ENCODE measurements at regions not wholly inside any gene's neighbourhood (a gene's known extent, or its start where the extent isn't known, plus 50 kb on each side); places are given as distances from the start of the nearest gene placed in this dataset.

DNA sequence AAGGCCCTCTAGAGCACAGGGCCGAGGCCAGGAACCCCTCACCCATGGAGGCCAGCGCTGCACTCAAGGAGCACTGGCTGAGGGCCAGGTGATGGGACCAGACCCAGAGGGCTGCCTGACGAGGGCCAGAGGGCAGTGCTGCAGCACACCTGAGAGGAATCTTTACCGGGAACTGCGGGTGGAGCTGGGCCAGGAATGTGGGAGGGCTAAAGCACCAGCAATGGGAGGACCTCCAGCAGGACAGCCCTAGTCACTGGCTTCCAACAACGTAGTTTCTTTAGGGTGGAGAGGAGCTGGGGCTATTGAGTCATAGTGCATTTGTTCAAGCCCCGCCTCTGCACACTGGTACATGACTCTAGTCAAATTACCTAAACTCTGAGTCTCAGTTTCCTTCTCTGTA, 143.4 kb downstream of the TMEM17 start:
- Histone ChIP-seq H3K36me3 (ENCODE audit: control insufficient read depth, insufficient read depth, low read length) (no peaks in the 10 kb centered on the region), H3K27ac (ENCODE audit: insufficient read depth, low read length) (no peak overlapping the region), H3K9ac (ENCODE audit: insufficient read depth, low read length) (no peak overlapping the region), H4K20me1 (ENCODE audit: control insufficient read depth, extremely low read depth, insufficient read depth, low read length) (no peaks in the 10 kb centered on the region), H3K79me2 (ENCODE audit: control insufficient read depth, insufficient read depth, low read length) (no peaks in the 10 kb centered on the region), H3K4me1 (ENCODE audit: control insufficient read depth, extremely low read depth, insufficient read depth, low read length) (no peaks in the 10 kb centered on the region), H2AFZ (ENCODE audit: low read length) (no peak overlapping the region), H3K27me3 (ENCODE audit: control insufficient read depth, insufficient read depth, low read length) (no peaks in the 10 kb centered on the region), H3K9me3 (ENCODE audit: control insufficient read depth, insufficient read depth, low read depth, low read length) (no peaks in the 10 kb centered on the region), H3K4me3 (replicated peaks in 1 of 4; ENCODE audit: control extremely low read depth in 1 of 4, insufficient read depth in 1 of 4, low read depth in 3 of 4, low read length in 4 of 4) (no peak overlapping the region), H3K4me2 (ENCODE audit: extremely low read depth, insufficient read depth, low read length) (no peak overlapping the region)
- TF ChIP-seq CTCF (conservative IDR thresholded peaks at IDR 0.05 in 1 of 2, IDR thresholded peaks at IDR 0.05 in 1 of 2; ENCODE audit: low read depth in 1 of 2, low read length in 2 of 2) (no peak), EZH2 (IDR thresholded peaks at IDR 0.05; ENCODE audit: low read length, missing control alignments) (no peak)
- no peak for DNase-seq (ENCODE audit: low read depth in 2 of 2)

DNA sequence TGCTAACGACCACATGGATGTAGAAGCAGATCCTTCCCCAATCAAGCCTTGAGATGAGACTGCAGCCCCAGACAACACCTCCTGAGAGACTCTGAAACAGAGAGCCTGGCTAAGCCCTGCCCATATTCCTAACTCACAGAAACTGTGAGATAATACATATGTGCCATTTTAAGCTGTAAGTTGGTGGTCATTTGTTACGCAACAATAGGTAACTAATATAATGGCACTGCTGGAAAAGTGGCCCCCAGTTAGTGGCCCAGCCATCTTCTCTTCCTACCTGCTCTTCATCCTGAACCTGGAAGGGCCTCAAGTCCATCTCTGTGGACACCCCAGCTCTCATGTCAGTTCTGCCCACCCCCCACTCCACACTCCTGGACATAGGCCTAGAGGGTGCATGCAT, 144.0 kb downstream of the TMEM17 start:
- no peaks in the 10 kb centered on the region for H3K27me3 ChIP-seq (ENCODE audit: control insufficient read depth, insufficient read depth, low read length)
- no peaks in the 10 kb centered on the region for H3K36me3 ChIP-seq (ENCODE audit: control insufficient read depth, insufficient read depth, low read length)
- no peaks in the 10 kb centered on the region for H3K4me1 ChIP-seq (ENCODE audit: control insufficient read depth, extremely low read depth, insufficient read depth, low read length)
- H3K9ac ChIP-seq (ENCODE audit: insufficient read depth, low read length), result no peak overlapping the region
- no peak overlapping the region for H2AFZ ChIP-seq (ENCODE audit: low read length)
- DNase-seq (ENCODE audit: low read depth in 2 of 2), result no peak
- no peaks in the 10 kb centered on the region for H4K20me1 ChIP-seq (ENCODE audit: control insufficient read depth, extremely low read depth, insufficient read depth, low read length)
- H3K9me3 ChIP-seq (ENCODE audit: control insufficient read depth, insufficient read depth, low read depth, low read length), result no peaks in the 10 kb centered on the region
- no peak overlapping the region for H3K27ac ChIP-seq (ENCODE audit: insufficient read depth, low read length)
- H3K79me2 ChIP-seq (ENCODE audit: control insufficient read depth, insufficient read depth, low read length), result no peaks in the 10 kb centered on the region
- no peak overlapping the region for H3K4me2 ChIP-seq (ENCODE audit: extremely low read depth, insufficient read depth, low read length)
- TF ChIP-seq EZH2 (IDR thresholded peaks at IDR 0.05; ENCODE audit: low read length, missing control alignments) (no peak), CTCF (conservative IDR thresholded peaks at IDR 0.05 in 1 of 2, IDR thresholded peaks at IDR 0.05 in 1 of 2; ENCODE audit: low read depth in 1 of 2, low read length in 2 of 2) (no peak)
- no peak overlapping the region for H3K4me3 ChIP-seq (replicated peaks in 1 of 4; ENCODE audit: control extremely low read depth in 1 of 4, insufficient read depth in 1 of 4, low read depth in 3 of 4, low read length in 4 of 4)

- peak in 1 of 2 donors; percentile 29 for DNase-seq (ENCODE audit: low read depth in 2 of 2)
- Histone ChIP-seq H3K9me3 (ENCODE audit: control insufficient read depth, insufficient read depth, low read depth, low read length) (no peaks in the 10 kb centered on the region), H3K27me3 (ENCODE audit: control insufficient read depth, insufficient read depth, low read length) (no peaks in the 10 kb centered on the region), H4K20me1 (ENCODE audit: control insufficient read depth, extremely low read depth, insufficient read depth, low read length) (no peaks in the 10 kb centered on the region), H3K27ac (ENCODE audit: insufficient read depth, low read length) (no peak overlapping the region), H3K4me2 (ENCODE audit: extremely low read depth, insufficient read depth, low read length) (no peak overlapping the region), H3K79me2 (ENCODE audit: control insufficient read depth, insufficient read depth, low read length) (no peaks in the 10 kb centered on the region), H3K4me3 (replicated peaks in 1 of 4; ENCODE audit: control extremely low read depth in 1 of 4, insufficient read depth in 1 of 4, low read depth in 3 of 4, low read length in 4 of 4) (no peak overlapping the region), H3K4me1 (ENCODE audit: control insufficient read depth, extremely low read depth, insufficient read depth, low read length) (no peaks in the 10 kb centered on the region), H3K36me3 (ENCODE audit: control insufficient read depth, insufficient read depth, low read length) (no peaks in the 10 kb centered on the region), H2AFZ (ENCODE audit: low read length) (no peak overlapping the region), H3K9ac (ENCODE audit: insufficient read depth, low read length) (no peak overlapping the region)
- TF ChIP-seq CTCF (conservative IDR thresholded peaks at IDR 0.05 in 1 of 2, IDR thresholded peaks at IDR 0.05 in 1 of 2; ENCODE audit: low read depth in 1 of 2, low read length in 2 of 2) (no peak), EZH2 (IDR thresholded peaks at IDR 0.05; ENCODE audit: low read length, missing control alignments) (no peak)
Observed at GRCh38 chr2:62354771-62355561, 151.0 kb downstream of the TMEM17 start.

Measured in fibroblast of lung (primary cell).